Tibial nerve (tissue), 4 donors: ENCODE measurements at regions not wholly inside any gene's neighbourhood (a gene's known extent, or its start where the extent isn't known, plus 50 kb on each side); places are given as distances from the start of the nearest gene placed in this dataset.

Experiments
- CTCF ChIP-seq, 5 experiments: fragments of 200-600 bp in 3 of 5; fragments of 450-650 bp in 2 of 5; sonication (generic) in 3 of 5; IDR thresholded peaks; one replicate each; pipeline ENCODE4 v1.5.1; 2016 to 2019; ENCODE audit warnings: antibody characterized with exemption in 5 of 5, mild to moderate bottlenecking in 3 of 5, moderate library complexity in 2 of 5
- EP300 ChIP-seq, 2 donors: sonication (generic); formaldehyde crosslinking; IDR thresholded peaks; one replicate each; pipeline ENCODE4 v1.6.1; 2017; ENCODE audit warnings: antibody characterized with exemption in 2 of 2, mild to moderate bottlenecking in 1 of 2
- POLR2A ChIP-seq, 2 donors: fragments of 450-650 bp; IDR thresholded peaks; one replicate each; pipeline ENCODE4 v1.6.1; 2017; ENCODE audit warnings: antibody characterized with exemption in 2 of 2, mild to moderate bottlenecking in 2 of 2, moderate library complexity in 2 of 2

- no peak for TF ChIP-seq CTCF (IDR thresholded peaks at IDR 0.05)
- TF ChIP-seq POLR2A (IDR thresholded peaks at IDR 0.05): no peak
- TF ChIP-seq EP300 (IDR thresholded peaks at IDR 0.05): no peak
Observed at GRCh38 chr3:182366746-182367145, 426.6 kb upstream of the ATP11B start.
